ENCODE measurements at regions not wholly inside any gene's neighbourhood (a gene's known extent, or its start where the extent isn't known, plus 50 kb on each side); places are given as distances from the start of the nearest gene placed in this dataset.
A peak's percentile ranks its signal among the peaks of the same experiment; 100 is the strongest.
"Not testable (repeated sequence)": the region's sequence is repeated elsewhere in the genome, so short reads cannot be mapped to it uniquely, and the experiment has no call there.

GRCh38 chr1:157371221-157371620 lies 181.1 kb downstream of the FCRL5 start:
- DNase-seq (ENCODE audit: extremely low spot score, unreplicated experiment) = no peak
- Mint-ChIP-seq H3K4me3 (ENCODE audit: unreplicated experiment) (no peak overlapping the region), H3K27ac (ENCODE audit: unreplicated experiment) (no peak overlapping the region), H3K4me1 (ENCODE audit: unreplicated experiment) (no peaks in the 10 kb centered on the region), H3K27me3 (ENCODE audit: unreplicated experiment) (peaks cover 50% of the 10 kb centered on the region), H3K36me3 (ENCODE audit: unreplicated experiment) (no peaks in the 10 kb centered on the region), H3K9me3 (ENCODE audit: unreplicated experiment) (no peaks in the 10 kb centered on the region)
- TF ChIP-seq CTCF (IDR thresholded peaks at IDR 0.05) = no peak

DNA sequence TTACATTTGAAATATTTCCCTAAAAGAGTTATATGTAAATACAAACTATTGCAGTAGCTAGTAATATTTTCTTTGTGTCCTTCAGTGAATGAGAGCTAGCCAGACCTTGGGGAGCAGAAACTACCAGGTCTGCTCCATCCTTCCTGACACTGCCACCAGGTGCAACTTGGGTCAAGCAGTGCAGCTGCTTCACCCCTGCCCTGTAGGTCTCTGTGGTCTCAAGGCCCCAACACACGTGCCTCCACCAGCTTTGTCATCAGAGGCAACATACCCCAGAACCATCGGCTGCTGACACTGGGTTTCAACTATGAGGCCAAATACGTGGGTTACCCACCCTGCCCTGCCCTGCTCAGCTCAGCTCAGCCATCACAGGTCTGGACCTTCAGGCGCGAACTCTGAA lies 181.6 kb downstream of the FCRL5 start:
- no peak for DNase-seq (ENCODE audit: extremely low spot score, unreplicated experiment)
- H3K4me3 Mint-ChIP-seq (ENCODE audit: unreplicated experiment) = no peak overlapping the region
- TF ChIP-seq CTCF (IDR thresholded peaks at IDR 0.05) = no peak
- no peak overlapping the region for H3K27ac Mint-ChIP-seq (ENCODE audit: unreplicated experiment)
- peaks cover 48% of the 10 kb centered on the region for H3K27me3 Mint-ChIP-seq (ENCODE audit: unreplicated experiment)
- no peaks in the 10 kb centered on the region for H3K4me1 Mint-ChIP-seq (ENCODE audit: unreplicated experiment)
- H3K9me3 Mint-ChIP-seq (ENCODE audit: unreplicated experiment) = no peaks in the 10 kb centered on the region
- no peaks in the 10 kb centered on the region for H3K36me3 Mint-ChIP-seq (ENCODE audit: unreplicated experiment)

- no peak overlapping the region for H3K27ac Mint-ChIP-seq (ENCODE audit: unreplicated experiment)
- DNase-seq (ENCODE audit: extremely low spot score, unreplicated experiment) = no peak
Observed at GRCh38 chr1:157369808-157370521, 182.3 kb downstream of the FCRL5 start.

DNA sequence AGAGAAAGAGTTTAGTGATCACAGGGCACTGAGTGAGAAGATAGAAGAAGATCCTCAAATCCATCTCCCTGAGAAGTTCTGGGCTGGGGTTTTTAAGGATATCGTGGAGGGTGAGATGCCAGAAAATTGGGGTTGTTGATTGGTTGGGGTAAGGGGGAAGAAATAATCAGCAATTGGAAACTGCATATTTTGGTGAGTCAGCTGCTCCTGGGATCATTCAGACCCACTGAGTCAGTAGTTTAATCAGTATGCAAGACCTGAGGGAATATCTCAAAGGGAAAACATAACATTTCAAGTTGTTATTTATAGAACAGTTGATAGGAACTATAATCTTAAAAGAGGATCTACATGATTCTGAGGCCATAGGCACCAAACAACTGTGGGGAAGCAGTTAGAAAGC lies 183.4 kb downstream of the FCRL5 start:
- H3K9me3 Mint-ChIP-seq (ENCODE audit: unreplicated experiment); H3K27ac Mint-ChIP-seq (ENCODE audit: unreplicated experiment); DNase-seq (ENCODE audit: extremely low spot score, unreplicated experiment); H3K4me3 Mint-ChIP-seq (ENCODE audit: unreplicated experiment); H3K36me3 Mint-ChIP-seq (ENCODE audit: unreplicated experiment); H3K4me1 Mint-ChIP-seq (ENCODE audit: unreplicated experiment): not testable (repeated sequence)
- H3K27me3 Mint-ChIP-seq (ENCODE audit: unreplicated experiment) = peaks cover 34% of the 10 kb centered on the region

More at GRCh38 chr1:157369808-157370521, 182.3 kb downstream of the FCRL5 start:
- no peaks in the 10 kb centered on the region for H3K4me1 Mint-ChIP-seq (ENCODE audit: unreplicated experiment)
- H3K4me3 Mint-ChIP-seq (ENCODE audit: unreplicated experiment) = no peak overlapping the region
- H3K9me3 Mint-ChIP-seq (ENCODE audit: unreplicated experiment) = no peaks in the 10 kb centered on the region
- peaks cover 41% of the 10 kb centered on the region for H3K27me3 Mint-ChIP-seq (ENCODE audit: unreplicated experiment)
- no peaks in the 10 kb centered on the region for H3K36me3 Mint-ChIP-seq (ENCODE audit: unreplicated experiment)
- TF ChIP-seq CTCF (IDR thresholded peaks at IDR 0.05) = peak; percentile 92

- no peak for DNase-seq (ENCODE audit: extremely low spot score, unreplicated experiment)
- Mint-ChIP-seq H3K27ac (ENCODE audit: unreplicated experiment) (no peak overlapping the region), H3K27me3 (ENCODE audit: unreplicated experiment) (peaks cover 31% of the 10 kb centered on the region), H3K9me3 (ENCODE audit: unreplicated experiment) (no peaks in the 10 kb centered on the region), H3K36me3 (ENCODE audit: unreplicated experiment) (no peaks in the 10 kb centered on the region), H3K4me1 (ENCODE audit: unreplicated experiment) (no peaks in the 10 kb centered on the region), H3K4me3 (ENCODE audit: unreplicated experiment) (no peak overlapping the region)
- no peak for TF ChIP-seq CTCF (IDR thresholded peaks at IDR 0.05)
Observed at GRCh38 chr1:157368363-157368762, 184.0 kb downstream of the FCRL5 start.

Measured in osteocyte (in vitro differentiated cells).